ENCODE measurements at regions not wholly inside any gene's neighbourhood (a gene's known extent, or its start where the extent isn't known, plus 50 kb on each side); places are given as distances from the start of the nearest gene placed in this dataset.

GRCh38 chr3:157671656-157672055 lies 168.4 kb upstream of the VEPH1 start:
- no peak overlapping the region for H3K4me3 ChIP-seq (replicated peaks in 1 of 3)
- no peaks in the 10 kb centered on the region for H3K4me1 ChIP-seq
- H3K36me3 ChIP-seq: no peaks in the 10 kb centered on the region
- no peak for DNase-seq
- no peaks in the 10 kb centered on the region for H3K9me3 ChIP-seq
- WGBS, 2 donors: 71 to 78% methylated on average over 3 of the region's 3 CpGs
- intact Hi-C loops (cut with DNase I): no loop called here
- no peak overlapping the region for H3K27ac ChIP-seq
- H3K27me3 ChIP-seq: no peaks in the 10 kb centered on the region
- TF ChIP-seq CTCF (IDR thresholded peaks at IDR 0.05) (no peak), POLR2A (IDR thresholded peaks at IDR 0.05) (no peak)

- 28 to 33% methylated on average over 1 of the region's 1 CpG for WGBS, 2 donors
- intact Hi-C loops (cut with DNase I): no loop called here
- H3K9me3 ChIP-seq: no peaks in the 10 kb centered on the region
- no peak overlapping the region for H3K27ac ChIP-seq
- DNase-seq: no peak
- H3K4me3 ChIP-seq (replicated peaks in 1 of 3): no peak overlapping the region
- H3K36me3 ChIP-seq: no peaks in the 10 kb centered on the region
- TF ChIP-seq CTCF (IDR thresholded peaks at IDR 0.05): no peak
- no peak for TF ChIP-seq POLR2A (IDR thresholded peaks at IDR 0.05)
- no peaks in the 10 kb centered on the region for H3K4me1 ChIP-seq
- H3K27me3 ChIP-seq: no peaks in the 10 kb centered on the region
These were observed 166.2 kb upstream of the VEPH1 start for GRCh38 chr3:157669416-157669815.

DNA sequence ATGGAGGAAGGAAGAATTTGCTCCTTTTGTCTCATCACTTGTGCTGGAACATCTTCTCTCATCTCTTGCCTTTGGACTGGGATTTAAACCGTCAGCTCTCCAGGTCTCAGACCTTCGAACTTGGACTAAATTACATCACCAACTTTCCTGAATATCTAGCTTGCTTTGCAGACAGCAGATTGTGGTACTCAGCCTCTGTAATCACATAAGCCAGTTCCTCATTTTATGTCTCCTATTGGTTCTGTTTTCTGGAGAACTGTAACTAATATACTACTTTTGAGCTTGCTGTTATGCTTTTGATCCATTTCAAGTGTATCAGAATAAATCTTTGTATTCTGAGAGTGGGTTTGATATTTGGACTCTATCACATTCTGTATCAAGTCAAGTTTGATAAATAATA lies 164.3 kb upstream of the VEPH1 start:
- no peak for TF ChIP-seq POLR2A (IDR thresholded peaks at IDR 0.05)
- no peak for TF ChIP-seq CTCF (IDR thresholded peaks at IDR 0.05)
- Histone ChIP-seq H3K4me3 (replicated peaks in 1 of 3) (no peak overlapping the region), H3K27ac (no peak overlapping the region), H3K9me3 (no peaks in the 10 kb centered on the region), H3K27me3 (no peaks in the 10 kb centered on the region), H3K4me1 (no peaks in the 10 kb centered on the region), H3K36me3 (no peaks in the 10 kb centered on the region)
- WGBS, 2 donors: 70 to 88% methylated on average over 2 of the region's 2 CpGs
- DNase-seq: no peak
- intact Hi-C loops (cut with DNase I): no loop called here

DNA sequence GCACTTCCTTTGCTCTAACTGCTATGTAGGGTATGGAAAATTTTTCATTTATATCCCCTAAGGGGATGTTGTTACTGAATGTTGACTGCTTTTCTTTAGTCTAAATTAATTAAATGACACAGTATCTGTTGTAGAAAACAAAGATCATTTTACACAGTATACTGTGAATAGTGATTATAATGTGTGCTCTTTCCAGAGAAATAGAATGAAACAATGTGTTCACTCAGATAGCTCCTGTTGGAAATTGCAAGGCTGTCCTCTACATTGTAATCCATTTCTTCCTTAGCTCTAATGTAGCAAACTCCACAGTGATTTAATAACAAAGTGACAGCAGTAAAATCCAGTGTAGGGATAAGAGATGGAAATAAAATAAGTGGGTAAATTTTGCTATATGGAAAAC lies 159.0 kb upstream of the VEPH1 start:
- no peak overlapping the region for H3K4me3 ChIP-seq (replicated peaks in 1 of 3)
- intact Hi-C loops (cut with DNase I): no loop called here
- TF ChIP-seq POLR2A (IDR thresholded peaks at IDR 0.05) (no peak), CTCF (IDR thresholded peaks at IDR 0.05) (no peak)
- H3K27me3 ChIP-seq: no peaks in the 10 kb centered on the region
- no peak overlapping the region for H3K27ac ChIP-seq
- no peaks in the 10 kb centered on the region for H3K4me1 ChIP-seq
- H3K9me3 ChIP-seq: no peaks in the 10 kb centered on the region
- no peak for DNase-seq
- H3K36me3 ChIP-seq: no peaks in the 10 kb centered on the region

DNA sequence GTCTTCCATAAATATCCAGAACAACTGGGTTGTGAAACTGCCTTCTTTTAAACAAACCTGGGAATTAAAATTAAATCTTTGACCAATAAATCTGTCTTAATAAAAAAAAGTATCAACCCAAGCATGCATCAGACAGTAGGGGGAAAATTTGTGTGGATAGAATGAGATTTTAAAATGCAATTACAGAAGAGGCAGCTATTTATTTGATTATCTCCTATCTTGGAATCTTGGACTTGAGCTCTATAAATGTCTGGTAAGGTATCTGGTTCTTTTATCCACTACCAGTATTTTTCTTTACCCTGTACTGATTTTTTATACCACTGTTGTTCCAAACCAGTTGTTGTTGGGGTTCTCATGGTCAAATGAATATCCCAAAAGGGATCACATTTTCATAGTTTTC lies 157.6 kb upstream of the VEPH1 start:
- Histone ChIP-seq H3K9me3 (no peaks in the 10 kb centered on the region), H3K4me1 (no peaks in the 10 kb centered on the region), H3K4me3 (replicated peaks in 1 of 3) (no peak overlapping the region), H3K27ac (no peak overlapping the region), H3K36me3 (no peaks in the 10 kb centered on the region), H3K27me3 (no peaks in the 10 kb centered on the region)
- no peak for TF ChIP-seq CTCF (IDR thresholded peaks at IDR 0.05)
- no peak for TF ChIP-seq POLR2A (IDR thresholded peaks at IDR 0.05)
- no peak for DNase-seq
- intact Hi-C loops (cut with DNase I): no loop called here
